CD4-positive, alpha-beta T cell treated with Interleukin-2 at 100 ng/mL for 4 hours (primary cell): ENCODE measurements at regions not wholly inside any gene's neighbourhood (a gene's known extent, or its start where the extent isn't known, plus 50 kb on each side); places are given as distances from the start of the nearest gene placed in this dataset.
"Not testable (repeated sequence)": the region's sequence is repeated elsewhere in the genome, so short reads cannot be mapped to it uniquely, and the experiment has no call there.

ENCODE experiments used
- DNase-seq: peaks from one replicate; pipeline ENCODE4 v3.0.0-alpha.2; 2020; ENCODE audit warnings: low spot score

GRCh38 chr17:63078707-63079106 is 112.7 kb downstream of the TANC2 start:
- no peak for DNase-seq

DNA sequence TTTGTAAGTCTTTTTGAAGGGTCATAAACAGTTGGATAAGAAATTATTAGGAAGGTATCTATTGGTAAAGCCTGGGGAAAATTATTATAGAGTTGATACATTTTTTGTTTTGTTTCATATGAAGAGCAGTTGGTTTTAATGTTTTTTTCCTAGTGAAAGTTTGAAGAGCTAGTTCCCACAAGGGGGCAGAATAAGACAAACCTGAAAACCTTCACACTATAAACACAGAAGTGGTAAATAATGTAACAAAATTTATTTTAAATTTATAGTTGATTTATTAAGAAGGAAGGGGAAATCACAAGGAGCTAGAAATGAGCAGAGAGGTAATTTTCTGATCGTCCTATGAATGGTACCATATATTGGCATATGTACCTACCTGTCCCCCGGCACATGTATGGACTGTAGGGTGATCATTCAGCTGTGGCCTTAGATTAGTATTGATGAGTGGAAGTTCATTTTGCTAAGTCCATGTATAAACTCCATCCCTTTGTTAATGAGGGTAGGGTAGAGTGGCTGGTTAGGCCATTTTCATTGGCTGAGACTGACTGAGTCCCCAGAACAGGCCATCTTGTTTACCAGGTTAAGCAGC is 116.3 kb downstream of the TANC2 start:
- no peak for DNase-seq

- no peak for DNase-seq
These were observed 116.9 kb downstream of the TANC2 start for GRCh38 chr17:63082952-63083351.

GRCh38 chr17:63086483-63087185 is 120.6 kb downstream of the TANC2 start:
- DNase-seq, result no peak

GRCh38 chr17:63090358-63091114 is 124.5 kb downstream of the TANC2 start:
- not testable (repeated sequence) for DNase-seq

DNA sequence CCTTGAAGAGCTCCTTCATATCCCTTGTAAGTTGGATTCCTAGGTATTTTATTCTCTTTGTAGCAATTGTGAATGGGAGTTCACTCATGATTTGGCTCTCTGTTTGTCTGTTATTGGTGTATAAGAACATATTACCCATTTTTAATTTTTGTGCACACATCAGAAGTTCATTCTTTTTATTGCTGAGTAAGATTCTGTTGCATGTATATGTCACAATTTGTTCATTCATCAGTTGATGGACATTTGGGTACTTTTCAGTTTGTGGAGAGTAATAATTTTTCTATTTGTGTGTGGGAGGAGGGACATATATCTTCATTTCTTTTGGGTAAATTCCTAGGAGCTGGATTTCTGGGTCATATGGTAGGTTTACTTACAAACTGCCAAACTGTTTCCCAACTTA is 125.9 kb downstream of the TANC2 start:
- DNase-seq, result not testable (repeated sequence)

DNA sequence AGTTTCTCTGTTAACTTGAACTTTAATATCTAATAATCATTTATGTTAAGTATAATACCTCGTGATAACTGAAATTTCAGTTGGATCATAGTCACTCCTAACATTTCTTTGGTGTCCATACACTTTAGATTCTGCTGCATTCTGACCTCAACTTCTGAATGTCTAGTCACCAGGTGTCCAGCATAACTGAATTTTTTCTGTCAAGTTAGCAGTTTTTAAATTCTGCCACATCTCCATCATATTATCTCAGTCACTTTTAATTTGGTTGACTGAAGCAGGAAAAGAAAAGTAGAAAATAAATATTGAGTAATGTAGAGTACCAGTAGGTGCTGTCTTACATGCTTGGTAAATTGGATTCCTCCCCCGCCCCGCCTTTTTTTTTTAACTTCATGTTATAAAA is 128.6 kb downstream of the TANC2 start:
- no peak for DNase-seq

DNA sequence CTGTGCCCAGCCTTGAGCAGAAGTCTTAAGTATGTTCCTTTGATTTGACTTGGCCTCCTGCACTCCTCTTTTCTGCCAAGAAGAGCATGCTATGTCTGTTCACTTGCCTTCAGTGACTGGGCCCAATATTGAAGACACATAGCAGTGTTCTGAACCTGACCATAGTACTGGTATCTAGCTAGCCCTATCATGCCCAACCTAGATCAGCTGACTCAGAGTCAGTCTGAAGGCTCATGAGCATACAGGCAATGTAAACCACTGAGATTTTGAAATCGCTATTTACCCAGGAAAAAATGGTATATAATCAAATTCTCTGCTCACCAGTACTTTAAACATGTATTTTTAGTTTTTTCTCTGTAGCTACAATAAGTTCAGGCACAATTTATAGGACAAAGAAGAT is 129.4 kb downstream of the TANC2 start:
- DNase-seq, result no peak

DNA sequence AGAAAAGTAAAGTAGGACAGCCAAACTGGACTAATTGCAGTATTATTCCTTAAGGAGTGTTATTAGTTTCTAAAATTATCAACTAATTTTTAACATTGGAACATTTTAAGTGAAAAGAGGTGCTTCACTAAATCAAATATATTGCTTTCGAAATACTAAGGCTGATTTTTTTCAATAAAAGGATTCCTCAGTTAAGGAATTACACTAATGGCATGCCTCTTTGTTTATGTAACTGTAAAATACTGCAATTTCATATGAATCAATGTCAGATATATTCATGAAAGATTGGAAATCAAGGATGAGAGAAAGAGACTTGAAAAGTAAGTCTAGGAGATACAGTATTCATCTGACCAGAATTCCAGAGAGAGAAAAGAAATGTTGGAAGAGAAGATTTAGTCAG is 129.8 kb downstream of the TANC2 start:
- no peak for DNase-seq

GRCh38 chr17:63096426-63096825 is 130.4 kb downstream of the TANC2 start:
- no peak for DNase-seq

DNA sequence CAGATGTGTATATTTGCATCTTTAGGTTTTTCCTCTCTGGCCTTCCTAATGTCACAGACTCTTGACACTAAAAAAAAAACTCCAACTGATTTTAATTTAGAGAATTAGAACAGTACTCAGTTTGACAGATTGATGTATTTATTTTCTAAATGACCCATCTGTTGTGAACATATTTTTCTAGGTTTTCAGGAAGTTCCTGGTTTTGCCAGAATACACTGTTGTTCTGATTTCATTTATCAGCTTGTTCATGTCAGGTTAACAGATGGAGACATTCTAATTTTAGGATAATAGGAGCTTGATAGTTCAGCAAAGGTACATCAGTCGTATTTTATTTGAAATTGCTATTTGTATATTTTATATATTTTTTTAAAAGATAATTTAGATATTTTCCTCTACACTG is 133.4 kb downstream of the TANC2 start:
- no peak for DNase-seq

GRCh38 chr17:63102034-63102433 is 136.0 kb downstream of the TANC2 start:
- no peak for DNase-seq

DNA sequence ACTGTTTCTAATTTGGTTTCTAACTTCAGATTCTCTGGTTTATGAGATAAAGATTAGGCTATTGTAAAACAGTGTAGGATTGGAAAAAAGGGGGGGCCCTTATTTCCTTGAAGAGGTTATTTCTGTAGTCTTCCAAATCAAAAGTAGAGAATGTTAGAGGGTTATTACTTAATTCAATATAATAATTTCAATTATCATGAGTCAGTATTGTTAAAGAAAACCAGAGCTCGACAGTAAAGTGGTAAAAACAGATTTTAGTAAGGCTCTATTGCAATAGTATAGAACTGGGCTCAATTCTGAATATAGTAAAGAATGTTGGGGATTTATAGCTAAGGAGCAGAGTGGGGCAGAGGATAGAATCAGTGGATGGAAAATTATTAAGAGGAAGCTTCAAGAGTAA is 140.0 kb downstream of the TANC2 start:
- DNase-seq, result no peak

DNA sequence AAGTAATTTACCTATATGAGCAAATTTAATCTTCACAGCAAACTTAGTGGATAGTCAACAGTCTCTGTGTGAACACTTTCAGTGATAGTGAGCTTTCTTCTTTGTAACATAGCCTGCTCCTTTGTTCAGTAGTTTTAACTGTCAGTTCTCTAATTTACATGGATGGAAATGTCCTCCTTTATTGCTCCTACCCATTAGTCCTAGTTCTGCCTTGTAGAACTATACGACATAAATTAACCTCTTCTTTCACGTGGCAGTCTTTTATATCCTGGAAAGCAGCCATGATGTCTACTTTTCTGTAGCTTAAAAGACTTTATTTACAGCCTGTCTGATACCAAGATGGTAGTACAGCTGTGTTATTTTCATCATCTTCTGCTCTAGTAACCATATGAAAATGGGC is 143.6 kb downstream of the TANC2 start:
- DNase-seq, result no peak

GRCh38 chr17:63113167-63113566 is 147.1 kb downstream of the TANC2 start:
- DNase-seq, result no peak

DNA sequence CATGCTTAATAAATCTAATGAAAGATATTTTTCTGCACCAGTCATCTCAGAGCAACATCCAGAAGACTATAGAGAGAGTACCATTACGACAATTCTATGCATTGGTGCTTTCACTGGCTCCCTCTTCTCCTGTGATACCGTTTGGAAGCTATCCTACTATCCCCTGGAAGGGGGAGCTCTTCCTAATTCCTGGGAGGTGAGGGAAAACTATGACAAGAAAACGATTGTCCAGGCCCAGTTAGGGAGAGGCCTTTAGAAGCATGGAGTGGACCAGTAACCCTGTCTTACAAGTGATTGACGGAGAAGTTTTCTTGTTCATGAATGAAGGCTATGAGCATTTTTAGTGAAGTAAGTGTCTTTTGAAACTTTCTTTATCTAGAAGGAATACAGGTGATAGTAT is 150.2 kb downstream of the TANC2 start:
- no peak for DNase-seq

- DNase-seq, result no peak
These were observed 151.2 kb downstream of the TANC2 start for GRCh38 chr17:63116967-63117830.

GRCh38 chr17:63120406-63120805 is 154.4 kb downstream of the TANC2 start:
- DNase-seq, result no peak

- no peak for DNase-seq
These were observed 158.5 kb downstream of the TANC2 start for GRCh38 chr17:63124536-63124935.

DNA sequence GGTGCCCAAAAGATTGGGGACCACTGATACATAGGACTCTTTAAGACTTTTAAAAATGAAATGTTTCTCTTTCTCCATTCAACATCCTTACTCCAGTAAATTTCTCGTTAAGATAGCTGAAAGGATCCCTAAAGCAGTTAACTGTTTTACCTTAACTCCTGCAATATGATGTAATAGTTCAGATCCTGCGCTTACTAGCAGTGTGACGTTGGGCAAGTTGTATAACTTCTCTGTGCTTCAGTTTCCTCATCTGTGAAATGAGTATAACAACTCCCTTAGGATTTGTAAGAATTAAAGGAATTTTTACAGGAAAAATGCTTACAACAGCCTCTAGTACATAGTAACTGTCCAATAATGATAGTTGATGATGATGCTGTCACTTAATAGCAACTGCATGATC is 158.9 kb downstream of the TANC2 start:
- DNase-seq, result no peak

GRCh38 chr17:63125987-63126386 is 160.0 kb downstream of the TANC2 start:
- no peak for DNase-seq

DNA sequence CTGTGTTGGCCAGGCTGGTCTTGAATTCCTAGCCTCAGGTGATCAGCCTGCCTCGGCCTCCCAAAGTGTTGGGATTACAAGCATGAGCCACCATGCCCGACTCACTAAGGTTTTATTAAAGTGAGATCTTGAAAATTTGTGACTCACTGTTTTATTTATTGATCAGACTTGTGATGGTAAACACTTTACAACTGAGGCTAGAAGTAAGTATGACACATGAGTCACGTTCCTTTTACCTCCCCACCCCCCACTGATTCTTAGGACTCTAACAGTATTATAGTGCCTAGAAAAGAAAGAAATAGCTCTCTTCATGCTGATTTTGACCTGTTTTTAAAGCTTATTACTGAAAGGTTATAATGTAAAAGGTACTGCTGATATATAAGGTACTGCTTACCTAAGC is 160.6 kb downstream of the TANC2 start:
- no peak for DNase-seq
